ENCODE measurements at regions not wholly inside any gene's neighbourhood (a gene's known extent, or its start where the extent isn't known, plus 50 kb on each side); places are given as distances from the start of the nearest gene placed in this dataset.

DNA sequence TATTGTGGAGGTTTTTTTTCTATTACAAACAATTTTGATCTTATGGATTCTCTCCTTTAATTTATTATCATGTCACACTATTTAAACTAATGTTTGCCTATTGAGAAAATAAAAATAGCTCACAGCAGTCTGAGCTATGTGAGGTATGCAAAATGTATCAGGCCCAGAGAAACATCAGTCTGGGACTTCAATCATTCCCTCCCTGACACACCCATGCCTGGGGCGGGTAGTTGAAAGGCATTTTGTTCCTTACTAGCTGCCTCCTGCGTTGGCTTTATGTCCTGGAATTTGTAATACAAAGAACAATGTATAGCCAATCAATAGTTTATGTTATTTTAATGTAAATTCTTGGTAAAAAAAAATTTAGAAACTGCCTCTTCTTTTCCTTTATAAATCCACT lies 403.3 kb downstream of the EPM2A start:
- in situ Hi-C loops (cut with HindIII; ENCODE audit: low pct_ligation_motif_present, low pct_unique_long_range_greater_than_20kb, low sequenced_read_pairs), result no loop called here
- no peak for DNase-seq

DNA sequence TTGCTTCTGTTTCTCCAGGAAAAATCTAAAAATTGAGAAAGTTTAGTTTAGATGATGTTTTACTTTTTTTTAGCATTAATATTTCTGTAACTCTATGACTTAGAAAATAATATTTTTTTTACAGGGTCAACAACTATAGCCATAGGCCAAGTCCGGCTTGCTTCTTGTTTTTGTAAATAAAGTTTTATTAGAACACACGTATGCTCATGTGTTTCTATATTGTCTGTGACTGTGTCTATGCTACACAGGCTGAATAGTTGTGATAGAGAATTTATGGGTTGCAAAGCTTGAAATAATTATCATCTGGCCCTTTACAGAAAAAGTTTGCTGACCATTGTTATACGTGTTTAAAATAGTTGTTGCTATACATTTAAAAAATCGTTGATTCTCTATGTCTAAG lies 399.2 kb downstream of the EPM2A start:
- in situ Hi-C loops (cut with HindIII; ENCODE audit: low pct_ligation_motif_present, low pct_unique_long_range_greater_than_20kb, low sequenced_read_pairs), result no loop called here
- no peak for DNase-seq

DNA sequence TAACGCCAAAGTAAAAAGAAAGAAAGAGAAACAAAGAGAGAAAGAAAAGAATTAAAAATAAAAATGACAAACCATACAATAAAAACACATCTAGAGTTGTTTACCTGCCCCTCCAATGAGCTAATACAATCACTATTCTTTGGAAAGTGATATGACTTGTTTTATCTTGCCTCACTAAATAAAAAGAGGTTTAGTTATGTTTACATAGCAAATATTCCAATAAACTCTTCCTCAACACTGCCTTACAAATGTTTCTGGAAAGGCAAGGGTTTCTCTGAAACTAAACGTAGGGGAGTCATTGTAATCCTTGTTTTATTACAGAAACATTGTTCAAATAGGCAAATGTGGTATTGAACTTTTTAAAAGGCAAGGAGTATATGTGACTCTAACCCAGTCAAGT lies 396.2 kb downstream of the EPM2A start:
- DNase-seq, result no peak
- in situ Hi-C loops (cut with HindIII; ENCODE audit: low pct_ligation_motif_present, low pct_unique_long_range_greater_than_20kb, low sequenced_read_pairs), result no loop called here

DNA sequence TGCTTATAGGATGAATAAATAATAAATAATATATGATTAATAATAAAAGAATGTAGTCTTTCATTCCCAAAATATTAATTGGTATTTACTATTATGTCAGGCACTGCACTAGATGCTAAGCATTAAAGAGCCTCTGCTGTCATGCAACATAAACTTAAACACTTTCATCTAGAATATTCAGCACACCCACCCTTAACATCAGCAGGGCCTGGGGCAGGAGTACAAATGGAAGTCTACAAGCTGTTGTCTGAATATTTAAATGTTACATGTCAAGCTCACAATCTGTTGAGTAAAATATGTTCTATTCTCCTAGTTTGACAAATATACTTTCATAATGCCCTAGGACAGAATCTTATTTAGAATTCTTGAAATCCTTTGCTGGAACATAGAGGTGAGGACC lies 395.1 kb downstream of the EPM2A start:
- in situ Hi-C loops (cut with HindIII; ENCODE audit: low pct_ligation_motif_present, low pct_unique_long_range_greater_than_20kb, low sequenced_read_pairs), result no loop called here
- DNase-seq, result no peak

DNA sequence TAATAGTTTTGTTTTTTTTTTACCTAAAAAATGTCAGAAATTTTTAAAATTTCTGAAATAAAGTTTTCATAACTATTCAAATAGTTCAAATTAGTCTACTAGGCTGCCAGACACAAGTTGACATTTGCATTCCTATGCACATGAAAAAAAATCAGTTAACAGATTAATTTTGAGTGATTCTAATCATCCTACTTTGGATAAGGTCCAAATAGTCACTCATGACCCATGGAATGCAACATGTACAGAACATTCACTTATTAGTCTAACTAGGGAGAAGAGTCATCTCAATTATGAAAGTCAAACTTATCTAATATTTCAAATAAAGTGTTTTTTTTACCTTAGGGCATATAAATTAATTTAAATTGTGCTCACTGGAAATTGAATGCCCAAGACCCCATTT lies 390.2 kb downstream of the EPM2A start:
- DNase-seq, result no peak
- in situ Hi-C loops (cut with HindIII; ENCODE audit: low pct_ligation_motif_present, low pct_unique_long_range_greater_than_20kb, low sequenced_read_pairs), result no loop called here

DNA sequence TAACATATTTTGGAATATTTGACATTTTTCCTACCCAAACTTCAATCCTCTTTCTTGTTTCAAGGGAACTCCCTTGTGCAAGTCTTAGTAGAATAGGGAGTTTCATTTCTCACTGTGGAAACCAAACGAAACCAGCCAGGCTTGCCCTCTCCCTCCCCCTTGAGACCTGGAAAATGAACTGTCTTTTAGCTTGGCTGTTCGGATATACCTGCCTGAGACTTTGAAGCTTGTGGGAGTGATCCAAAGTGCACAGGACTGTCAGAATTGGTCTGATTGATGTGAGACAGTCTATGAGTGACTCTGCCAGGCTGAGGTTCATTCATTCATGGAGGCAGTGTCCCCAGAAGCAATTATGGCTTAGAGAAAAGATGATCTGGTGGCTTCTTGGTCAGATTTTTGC lies 388.1 kb downstream of the EPM2A start:
- in situ Hi-C loops (cut with HindIII; ENCODE audit: low pct_ligation_motif_present, low pct_unique_long_range_greater_than_20kb, low sequenced_read_pairs), result no loop called here
- DNase-seq, result no peak

DNA sequence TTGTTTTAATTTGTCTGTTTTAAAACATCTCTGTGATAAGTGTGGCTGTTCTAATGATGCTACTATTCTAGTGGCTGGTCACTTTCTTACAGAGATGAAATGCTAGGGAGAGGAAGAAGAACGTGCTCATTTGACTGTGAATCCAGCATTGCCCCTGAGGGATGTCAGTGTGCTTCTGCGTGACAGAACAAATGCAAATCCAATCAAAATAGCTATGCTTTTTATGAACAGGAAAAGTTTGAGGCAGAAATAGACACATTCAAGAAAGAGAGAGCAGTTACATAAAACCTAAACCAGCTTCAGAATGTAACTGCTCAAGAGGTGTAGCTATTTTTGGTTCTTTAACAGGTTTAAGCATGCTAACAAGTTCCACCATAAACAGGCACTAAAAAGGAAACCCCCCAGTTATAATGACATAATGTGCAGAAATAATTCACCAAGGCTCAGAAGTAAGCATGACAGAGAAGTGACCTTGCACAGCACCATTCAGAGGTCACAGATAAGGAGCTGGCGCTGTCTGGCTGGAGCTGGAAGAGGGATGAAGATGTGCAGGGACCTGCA lies 385.3 kb downstream of the EPM2A start:
- no peak for DNase-seq
- in situ Hi-C loops (cut with HindIII; ENCODE audit: low pct_ligation_motif_present, low pct_unique_long_range_greater_than_20kb, low sequenced_read_pairs), result no loop called here

DNA sequence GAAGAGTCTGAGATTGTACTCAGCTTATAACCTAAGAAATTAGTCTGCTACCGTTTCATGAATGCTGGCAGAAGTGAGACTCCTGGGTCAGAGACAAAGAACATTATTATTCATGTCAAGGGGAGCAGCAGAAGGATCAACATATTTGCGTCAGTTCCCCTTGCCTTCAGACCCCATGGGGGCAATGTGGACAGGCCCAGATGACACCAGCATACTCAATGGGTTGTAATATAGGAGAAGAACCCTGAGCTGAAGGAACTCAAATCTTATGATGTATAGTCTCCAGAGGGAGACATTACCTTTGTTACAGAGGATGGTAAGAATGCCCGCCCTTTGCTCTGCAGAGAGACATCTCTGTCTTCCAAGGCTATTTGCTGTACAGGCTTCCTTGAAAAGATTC lies 384.4 kb downstream of the EPM2A start:
- in situ Hi-C loops (cut with HindIII; ENCODE audit: low pct_ligation_motif_present, low pct_unique_long_range_greater_than_20kb, low sequenced_read_pairs), result no loop called here
- DNase-seq, result no peak

DNA sequence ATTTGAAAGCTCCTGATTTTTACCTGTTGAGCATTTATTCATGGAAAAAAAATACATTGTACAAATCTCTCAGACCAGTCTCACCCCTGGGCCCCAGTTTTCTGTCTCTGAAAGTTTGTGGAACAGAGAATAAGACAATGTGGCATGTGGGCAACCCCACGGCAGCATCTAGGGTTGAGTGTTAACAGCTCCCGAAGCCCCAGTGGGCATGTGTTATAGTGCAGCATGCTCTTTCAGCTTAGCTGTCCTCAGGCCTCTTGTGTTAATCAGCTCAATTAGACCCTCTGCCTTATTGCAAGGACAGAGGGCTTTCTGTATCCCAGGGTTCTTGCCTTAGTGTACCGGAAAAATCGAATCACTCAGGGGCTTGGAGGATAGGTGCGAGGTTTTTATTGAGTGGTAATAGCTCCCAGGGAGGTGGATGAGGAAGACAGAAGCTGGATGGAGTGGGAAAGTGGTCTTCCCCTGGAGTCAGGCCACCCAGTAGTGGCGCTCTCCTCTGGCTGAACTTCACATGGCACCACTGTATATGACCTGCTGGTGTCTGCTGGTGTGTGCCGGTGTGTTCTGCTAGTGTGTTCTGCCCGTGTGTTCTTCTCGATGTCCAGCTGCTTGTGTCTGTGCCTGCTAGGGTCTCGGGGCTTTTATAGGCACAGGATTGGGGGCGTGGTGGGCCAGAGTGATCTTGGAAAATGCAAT lies 382.8 kb downstream of the EPM2A start:
- no peak for DNase-seq
- in situ Hi-C loops (cut with HindIII; ENCODE audit: low pct_ligation_motif_present, low pct_unique_long_range_greater_than_20kb, low sequenced_read_pairs), result no loop called here

DNA sequence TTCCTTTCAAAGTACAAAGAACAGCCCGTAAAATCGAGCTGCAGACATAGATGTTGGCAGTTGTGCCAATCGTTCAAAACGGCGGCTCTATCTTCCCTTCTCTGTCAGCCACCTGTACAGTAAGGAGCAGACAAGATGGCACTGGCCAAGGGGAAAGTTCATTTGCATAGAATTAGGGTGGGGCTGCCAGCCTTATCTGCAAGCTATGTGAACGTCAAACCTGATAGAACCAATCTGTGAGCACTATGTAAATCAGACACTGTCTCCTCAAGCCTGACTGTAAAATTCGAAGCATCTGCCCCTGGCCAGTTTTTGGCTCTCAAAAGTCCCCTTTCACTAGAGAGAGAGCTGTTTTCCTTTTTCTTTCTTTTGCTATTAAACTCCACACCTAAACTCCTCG lies 374.5 kb downstream of the EPM2A start:
- no peak for DNase-seq
- in situ Hi-C loops (cut with HindIII; ENCODE audit: low pct_ligation_motif_present, low pct_unique_long_range_greater_than_20kb, low sequenced_read_pairs), result no loop called here

DNA sequence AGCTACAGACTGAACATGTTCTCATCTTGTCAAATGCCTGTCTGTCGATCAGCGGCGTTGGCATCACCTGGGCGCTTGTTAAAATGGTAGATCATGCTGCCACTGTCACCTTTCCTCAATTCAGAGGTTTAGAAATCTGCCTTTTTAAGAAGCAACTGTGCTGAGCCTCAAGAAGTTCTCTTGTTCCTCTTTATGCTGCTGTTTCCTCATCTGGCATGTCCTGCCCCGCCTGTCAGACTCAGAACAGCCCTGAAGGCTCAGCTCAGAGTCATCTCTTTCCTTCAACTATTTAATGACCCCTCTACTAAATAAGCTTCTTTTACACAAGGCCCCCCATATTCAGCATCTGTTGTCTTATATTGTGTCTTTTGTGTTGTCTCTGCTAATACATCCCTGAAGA lies 368.2 kb downstream of the EPM2A start:
- DNase-seq, result no peak
- in situ Hi-C loops (cut with HindIII; ENCODE audit: low pct_ligation_motif_present, low pct_unique_long_range_greater_than_20kb, low sequenced_read_pairs), result no loop called here

DNA sequence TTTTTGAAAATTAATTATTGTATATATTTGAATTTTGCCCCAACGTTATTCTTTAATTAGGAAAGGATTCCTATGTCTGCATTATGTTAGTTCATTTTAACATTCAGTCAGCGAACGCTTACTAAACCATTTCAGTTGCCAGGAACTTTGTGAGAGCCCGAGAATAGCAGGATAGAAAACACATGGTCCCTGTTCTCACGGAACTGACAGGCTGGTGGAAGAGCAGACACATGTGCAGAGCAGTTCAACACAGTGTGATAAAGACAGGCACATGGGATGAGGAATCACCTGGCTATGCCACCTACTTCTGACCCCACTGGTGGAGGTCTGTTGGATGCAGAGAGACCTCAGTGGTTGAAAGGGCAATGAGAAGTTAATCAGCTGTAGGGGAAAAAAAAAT lies 367.2 kb downstream of the EPM2A start:
- in situ Hi-C loops (cut with HindIII; ENCODE audit: low pct_ligation_motif_present, low pct_unique_long_range_greater_than_20kb, low sequenced_read_pairs), result no loop called here
- no peak for DNase-seq

DNA sequence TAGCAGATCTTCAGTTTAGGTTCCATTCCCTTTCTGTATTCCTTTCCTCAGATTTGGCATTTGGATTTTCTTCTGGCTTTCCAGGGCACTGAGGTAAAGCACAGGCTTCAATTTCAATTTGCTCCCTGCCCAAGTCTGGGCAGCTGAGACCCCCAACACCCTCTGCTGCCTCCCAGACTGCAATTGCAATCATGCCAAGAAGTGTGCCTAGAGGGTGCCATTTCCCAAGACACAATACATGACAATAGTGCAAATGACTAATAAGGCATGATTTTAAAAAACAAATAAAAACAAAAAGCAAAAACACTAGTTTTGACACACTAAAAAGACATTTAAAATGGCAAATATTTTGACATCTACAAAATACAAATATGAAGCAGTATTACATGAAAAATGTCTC lies 364.8 kb downstream of the EPM2A start:
- DNase-seq, result no peak
- in situ Hi-C loops (cut with HindIII; ENCODE audit: low pct_ligation_motif_present, low pct_unique_long_range_greater_than_20kb, low sequenced_read_pairs), result no loop called here

DNA sequence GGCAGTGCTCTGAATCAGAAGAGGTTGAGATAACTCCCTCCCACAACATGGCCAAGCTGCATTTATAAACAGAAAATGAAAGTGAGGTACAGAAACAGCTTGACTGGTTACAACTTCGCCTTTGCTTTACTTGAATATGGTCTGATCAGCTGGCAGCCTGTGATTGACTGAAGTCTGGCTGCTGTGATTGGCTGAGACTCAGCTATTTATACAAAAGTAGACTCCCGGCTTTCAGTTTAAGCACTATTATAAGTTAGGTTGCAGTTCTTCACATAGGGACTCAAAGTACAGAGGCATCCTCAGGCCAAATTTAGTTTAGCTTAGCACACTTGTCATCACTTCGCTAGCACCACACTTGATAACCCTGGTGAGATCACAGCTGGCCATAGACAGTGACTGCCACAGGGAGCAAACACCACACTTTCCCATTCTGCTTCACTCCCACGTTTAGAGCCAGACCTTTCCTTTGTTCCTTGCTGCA lies 362.6 kb downstream of the EPM2A start:
- DNase-seq, result peak; percentile 24
- in situ Hi-C loops (cut with HindIII; ENCODE audit: low pct_ligation_motif_present, low pct_unique_long_range_greater_than_20kb, low sequenced_read_pairs), result no loop called here

DNA sequence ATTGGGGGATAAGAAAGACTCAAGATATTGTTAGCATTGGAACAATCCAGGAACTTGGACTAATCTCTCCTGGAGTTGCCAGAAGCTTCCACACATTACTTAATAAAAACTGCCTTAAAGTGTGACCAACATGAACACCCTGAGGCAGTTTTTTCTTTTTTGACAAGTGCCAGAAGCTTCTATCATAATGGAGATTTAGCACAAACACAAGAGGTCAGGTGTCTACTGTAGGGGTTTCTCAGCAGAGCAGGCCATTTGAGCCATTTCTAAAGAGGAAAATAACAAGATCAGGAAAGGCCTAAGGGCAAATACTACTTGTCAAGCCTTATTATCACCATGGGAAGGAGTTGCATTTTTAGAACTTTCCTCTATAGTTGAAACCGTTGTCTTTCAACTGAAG lies 361.5 kb downstream of the EPM2A start:
- no peak for DNase-seq
- in situ Hi-C loops (cut with HindIII; ENCODE audit: low pct_ligation_motif_present, low pct_unique_long_range_greater_than_20kb, low sequenced_read_pairs), result no loop called here

DNA sequence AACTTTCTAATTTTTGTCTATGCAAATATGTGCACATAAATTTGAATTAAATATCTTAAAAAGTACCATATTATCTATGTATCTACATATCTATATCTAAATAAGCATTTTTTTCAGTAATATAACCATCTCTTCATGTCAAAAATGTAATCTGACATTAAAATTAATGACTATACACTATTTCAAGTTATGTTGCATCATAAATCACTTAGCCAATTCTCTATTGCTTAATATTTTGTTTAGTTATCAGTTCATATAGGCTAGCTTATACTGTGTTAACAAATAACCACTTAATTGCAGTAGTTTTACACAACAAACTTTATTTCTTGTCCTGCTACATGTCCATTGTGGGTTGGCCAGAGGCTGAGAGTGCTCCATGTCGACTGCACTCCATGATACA lies 360.8 kb downstream of the EPM2A start:
- in situ Hi-C loops (cut with HindIII; ENCODE audit: low pct_ligation_motif_present, low pct_unique_long_range_greater_than_20kb, low sequenced_read_pairs), result no loop called here
- DNase-seq, result no peak

DNA sequence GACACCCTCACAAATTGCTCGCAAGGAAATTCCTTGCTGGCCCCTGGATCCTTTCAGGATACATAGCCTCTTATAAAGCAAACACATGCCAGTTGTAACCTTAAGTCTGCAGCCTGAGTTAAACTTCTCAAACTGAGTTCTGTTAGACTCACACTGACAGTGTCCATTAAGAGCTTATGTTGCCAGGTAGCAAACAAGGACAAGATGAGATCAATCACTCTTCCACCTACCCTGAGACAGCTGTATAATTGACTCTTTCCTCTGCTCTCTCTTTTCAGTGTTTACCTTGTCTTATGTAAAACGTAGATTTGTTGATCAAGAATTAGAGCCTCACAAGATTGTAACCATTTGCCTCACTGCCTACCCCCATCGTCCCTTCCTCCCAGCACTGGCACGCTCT lies 359.8 kb downstream of the EPM2A start:
- in situ Hi-C loops (cut with HindIII; ENCODE audit: low pct_ligation_motif_present, low pct_unique_long_range_greater_than_20kb, low sequenced_read_pairs), result no loop called here
- no peak for DNase-seq

DNA sequence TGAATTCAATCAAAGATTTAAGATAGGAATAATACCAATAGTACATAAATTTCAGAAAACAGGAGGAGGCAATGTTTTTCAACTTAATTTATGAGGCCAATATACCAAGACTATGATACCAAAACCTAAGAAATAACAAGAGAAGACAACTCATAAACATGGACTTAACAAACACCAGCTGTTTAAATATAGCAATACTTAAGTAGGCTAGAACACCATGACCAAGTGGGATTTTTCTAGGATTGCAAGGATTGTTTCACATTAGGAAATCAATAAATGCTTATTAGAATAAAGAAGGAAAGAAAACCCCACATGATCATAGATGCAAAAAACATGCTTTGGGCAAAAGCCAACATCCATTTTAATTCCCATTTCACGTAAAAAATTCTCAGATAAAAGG lies 355.1 kb downstream of the EPM2A start:
- no peak for DNase-seq
- in situ Hi-C loops (cut with HindIII; ENCODE audit: low pct_ligation_motif_present, low pct_unique_long_range_greater_than_20kb, low sequenced_read_pairs), result no loop called here

DNA sequence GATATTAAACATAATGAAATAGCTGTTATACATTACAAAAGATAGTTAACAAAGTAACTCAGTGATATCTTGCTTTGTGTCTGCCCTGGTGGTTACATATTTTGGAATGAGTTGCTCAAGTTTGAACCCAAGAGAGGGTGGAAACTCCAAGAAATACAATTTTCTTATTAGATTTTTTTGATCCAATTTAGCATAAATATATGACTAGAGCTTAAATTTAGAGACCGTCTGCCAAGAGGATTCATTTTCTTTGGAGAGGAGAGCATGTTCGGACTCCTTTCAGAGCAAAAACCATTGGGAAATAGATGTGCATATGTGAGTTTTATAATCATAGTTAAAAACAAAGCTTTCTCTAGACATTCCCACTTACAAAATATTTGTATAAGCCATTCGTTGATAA lies 353.4 kb downstream of the EPM2A start:
- in situ Hi-C loops (cut with HindIII; ENCODE audit: low pct_ligation_motif_present, low pct_unique_long_range_greater_than_20kb, low sequenced_read_pairs), result no loop called here
- DNase-seq, result no peak

DNA sequence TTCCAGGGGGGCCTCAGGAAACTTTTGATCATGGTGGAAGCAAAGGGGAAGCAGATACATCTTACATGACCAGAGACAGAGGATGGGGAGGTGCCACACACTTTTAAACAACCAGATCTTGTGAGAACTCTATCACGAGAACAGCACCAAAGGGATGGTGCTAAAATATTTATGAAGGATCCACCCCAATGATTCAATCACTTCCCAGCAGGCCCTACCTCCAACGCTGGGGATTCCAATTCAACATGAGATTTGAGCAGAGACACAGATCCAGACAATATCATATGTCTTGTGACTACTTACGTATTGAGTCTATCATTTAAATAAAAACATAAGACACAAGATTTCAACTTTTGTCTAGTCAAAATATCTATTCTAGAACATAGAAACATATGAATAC lies 351.9 kb downstream of the EPM2A start:
- in situ Hi-C loops (cut with HindIII; ENCODE audit: low pct_ligation_motif_present, low pct_unique_long_range_greater_than_20kb, low sequenced_read_pairs), result no loop called here
- no peak for DNase-seq

DNA sequence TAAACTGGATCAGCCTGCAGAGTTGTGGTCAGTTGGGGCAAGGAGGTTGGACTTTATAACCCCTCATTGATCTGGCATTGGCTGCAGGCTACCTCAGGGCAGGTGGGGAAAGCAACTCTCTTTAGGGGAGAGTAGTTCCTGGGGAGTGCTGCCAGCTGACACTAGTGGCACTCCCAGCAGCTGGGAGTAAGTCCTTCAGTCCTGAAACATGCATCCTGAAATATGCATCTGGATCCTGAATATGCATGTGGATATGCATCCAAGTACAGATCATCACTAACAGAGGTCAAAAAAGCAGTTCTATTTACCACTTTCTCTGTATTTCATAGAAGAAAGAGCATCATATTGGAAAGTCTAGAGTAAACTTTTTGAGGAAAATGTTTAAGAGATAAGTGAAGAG lies 350.8 kb downstream of the EPM2A start:
- in situ Hi-C loops (cut with HindIII; ENCODE audit: low pct_ligation_motif_present, low pct_unique_long_range_greater_than_20kb, low sequenced_read_pairs), result no loop called here
- DNase-seq, result no peak

Data from ACHN (cell line).